HL-60 (cell line): ENCODE measurements at regions not wholly inside any gene's neighbourhood (a gene's known extent, or its start where the extent isn't known, plus 50 kb on each side); places are given as distances from the start of the nearest gene placed in this dataset.

ENCODE experiments used
- DNase-seq, 2 experiments: peaks; one replicate each; pipeline ENCODE4 v3.0.0-alpha.2; 2010 to 2020; ENCODE audit warnings: low read depth in 1 of 2, low spot score in 1 of 2
- H3K27ac ChIP-seq: fragments of 250-450 bp; sonication (Bioruptor Pico); replicated peaks from 2 replicates; pipeline ENCODE4 v1.5.1; 2020; ENCODE audit warnings: mild to moderate bottlenecking, moderate library complexity
- H3K27me3 ChIP-seq: fragments of 250-450 bp; sonication (Bioruptor Pico); 2 replicates; pipeline ENCODE4 v1.5.1; 2021; ENCODE audit warnings: mild to moderate bottlenecking, moderate library complexity; ENCODE audit not compliant: insufficient read depth, poor library complexity, severe bottlenecking
- H3K4me3 ChIP-seq: replicated peaks from 2 replicates; pipeline ENCODE4 v1.5.1; 2011; ENCODE audit warnings: mild to moderate bottlenecking, control low read depth, low read length; ENCODE audit not compliant: insufficient read depth
- CTCF ChIP-seq: IDR thresholded peaks from one replicate; pipeline ENCODE4 v1.5.1; 2011; ENCODE audit warnings: low read length, control low read depth, inconsistent platforms; ENCODE audit not compliant: insufficient read depth
- GABPA ChIP-seq: IDR thresholded peaks from 2 replicates; pipeline ENCODE4 v1.6.1; 2012; ENCODE audit warnings: low read depth
- POLR2AphosphoS5 ChIP-seq: IDR thresholded peaks from 2 replicates; pipeline ENCODE4 v1.6.1; 2012; ENCODE audit warnings: low read depth
- REST ChIP-seq: IDR thresholded peaks from 2 replicates; pipeline ENCODE4 v1.6.1; 2012; ENCODE audit warnings: low read depth; ENCODE audit not compliant: insufficient replicate concordance
- SPI1 ChIP-seq: IDR thresholded peaks from 2 replicates; pipeline ENCODE4 v1.6.1; 2012; ENCODE audit warnings: low read depth, mild to moderate bottlenecking, borderline replicate concordance

DNA sequence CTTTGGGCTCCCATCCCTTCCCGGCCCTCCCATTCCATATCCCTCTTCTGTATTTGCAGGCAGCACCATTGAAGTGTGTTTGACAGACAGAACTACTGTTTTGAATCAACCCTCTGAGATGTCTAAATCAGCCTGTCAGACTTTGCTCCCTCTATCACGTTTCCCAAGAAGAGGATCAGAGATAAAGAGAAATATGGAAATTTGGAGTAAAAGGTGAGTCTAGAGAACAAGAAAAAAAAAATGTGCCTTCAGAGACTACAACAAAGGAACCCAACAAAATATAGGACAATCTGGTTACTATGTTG is 133.4 kb upstream of the NCK2 start:
- Histone ChIP-seq H3K27ac (no peak overlapping the region), H3K4me3 (no peak overlapping the region), H3K27me3 (no peaks in the 10 kb centered on the region)
- DNase-seq, result no peak
- TF ChIP-seq CTCF (no peak), GABPA (no peak), SPI1 (no peak), POLR2AphosphoS5 (no peak), REST (no peak)

- Histone ChIP-seq H3K27me3 (no peaks in the 10 kb centered on the region), H3K4me3 (no peak overlapping the region), H3K27ac (no peak overlapping the region)
- TF ChIP-seq GABPA, result no peak
- no peak for TF ChIP-seq SPI1
- no peak for TF ChIP-seq POLR2AphosphoS5
- no peak for DNase-seq
Measured at GRCh38 chr2:105610576-105611332, 134.0 kb upstream of the NCK2 start.

DNA sequence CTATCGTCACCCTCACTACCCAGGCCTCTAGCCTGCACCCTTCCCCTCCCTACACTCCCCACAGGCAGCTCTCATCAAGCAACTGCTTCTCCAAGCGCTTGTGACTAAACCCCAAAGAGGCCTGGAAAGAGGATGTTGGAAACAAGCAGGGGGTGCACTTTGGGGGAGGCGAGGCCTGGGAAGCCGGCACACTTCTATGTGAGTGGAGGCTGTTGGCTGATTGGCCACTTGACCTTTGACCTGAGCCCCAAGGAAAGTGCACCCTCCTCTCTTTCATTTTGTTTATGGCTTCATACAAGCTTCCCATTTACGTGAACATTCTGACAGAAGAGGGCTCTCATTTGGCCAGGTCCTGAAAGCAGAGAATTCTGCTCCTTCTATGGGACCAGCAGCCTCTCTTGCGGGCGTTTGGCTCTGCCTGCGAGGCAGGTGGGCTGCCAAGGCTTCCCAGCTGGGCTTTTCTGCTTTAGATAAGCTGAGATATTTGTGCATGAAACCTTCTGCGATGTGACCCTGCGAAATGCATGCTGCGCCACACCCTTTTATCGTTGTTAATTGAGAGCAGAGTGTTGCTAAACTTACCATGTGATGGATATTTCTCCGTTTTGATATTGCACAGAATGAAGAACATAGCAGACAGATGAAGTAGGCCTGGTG is 134.8 kb upstream of the NCK2 start:
- Histone ChIP-seq H3K4me3 (no peak overlapping the region), H3K27ac (no peak overlapping the region), H3K27me3 (no peaks in the 10 kb centered on the region)
- DNase-seq, result no peak
- TF ChIP-seq POLR2AphosphoS5, result no peak
- no peak for TF ChIP-seq SPI1
- no peak for TF ChIP-seq REST
- no peak for TF ChIP-seq CTCF
- no peak for TF ChIP-seq GABPA

DNA sequence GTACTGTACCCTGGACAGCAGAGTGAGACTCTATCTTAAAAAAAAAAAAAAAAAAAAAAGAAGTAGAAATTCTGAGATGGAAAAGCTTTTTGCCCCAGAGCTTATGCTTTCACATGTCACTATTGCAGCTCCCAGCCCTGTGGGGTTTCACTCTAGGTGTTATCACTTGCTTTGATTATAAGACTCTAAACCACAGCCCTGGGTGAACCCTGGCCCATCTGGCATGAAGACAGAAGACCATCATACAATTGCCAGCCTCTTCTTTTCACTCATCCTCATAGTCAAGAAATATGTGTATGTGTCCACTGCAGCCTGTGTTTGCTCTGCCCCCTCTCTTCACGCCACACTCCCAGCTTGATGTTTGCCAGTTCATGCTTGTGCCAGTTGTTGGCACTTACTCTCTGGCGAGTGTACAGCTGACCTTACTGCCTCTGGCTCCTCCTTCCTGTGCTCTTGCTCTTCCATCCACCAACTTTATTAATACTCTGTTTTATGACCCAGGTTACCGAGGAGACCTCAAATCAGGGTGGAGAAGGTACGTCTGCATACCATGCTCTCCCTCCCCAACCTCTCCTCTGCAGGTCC is 136.7 kb upstream of the NCK2 start:
- Histone ChIP-seq H3K27ac (no peak overlapping the region), H3K27me3 (no peaks in the 10 kb centered on the region), H3K4me3 (no peak overlapping the region)
- DNase-seq, result no peak
- no peak for TF ChIP-seq SPI1
- TF ChIP-seq REST, result no peak
- no peak for TF ChIP-seq POLR2AphosphoS5
- no peak for TF ChIP-seq GABPA
- no peak for TF ChIP-seq CTCF
